ENCODE measurements at regions not wholly inside any gene's neighbourhood (a gene's known extent, or its start where the extent isn't known, plus 50 kb on each side); places are given as distances from the start of the nearest gene placed in this dataset.
"Not testable (repeated sequence)": the region's sequence is repeated elsewhere in the genome, so short reads cannot be mapped to it uniquely, and the experiment has no call there.

- peak; percentile 29 for DNase-seq (ENCODE audit: low read depth)
These were observed 53.6 kb upstream of the PLGLB1 start for GRCh38 chr2:87075054-87075790.

- peak; percentile 61 for DNase-seq (ENCODE audit: low read depth)
These were observed 54.2 kb upstream of the PLGLB1 start for GRCh38 chr2:87075791-87076252.

- peak; percentile 87 for DNase-seq (ENCODE audit: low read depth)
These were observed 54.8 kb upstream of the PLGLB1 start for GRCh38 chr2:87076253-87077123.

DNA sequence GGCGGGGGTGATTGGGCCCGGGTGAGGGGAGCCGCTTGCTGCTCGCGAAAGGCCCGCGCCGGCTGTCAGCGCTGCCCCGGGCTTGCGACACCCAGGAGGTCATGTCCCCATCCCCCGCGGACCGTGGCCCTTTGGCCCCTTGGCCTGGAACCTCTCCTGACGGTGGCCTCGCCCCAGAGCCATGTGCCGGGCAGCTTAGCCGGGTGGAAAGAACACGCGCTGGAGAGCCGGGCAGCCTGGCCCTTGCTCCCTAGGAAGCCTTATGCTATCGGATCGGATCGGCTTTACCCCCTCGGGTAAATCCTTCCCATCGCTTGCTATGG is 55.4 kb upstream of the PLGLB1 start:
- DNase-seq (ENCODE audit: low read depth) = not testable (repeated sequence)

DNA sequence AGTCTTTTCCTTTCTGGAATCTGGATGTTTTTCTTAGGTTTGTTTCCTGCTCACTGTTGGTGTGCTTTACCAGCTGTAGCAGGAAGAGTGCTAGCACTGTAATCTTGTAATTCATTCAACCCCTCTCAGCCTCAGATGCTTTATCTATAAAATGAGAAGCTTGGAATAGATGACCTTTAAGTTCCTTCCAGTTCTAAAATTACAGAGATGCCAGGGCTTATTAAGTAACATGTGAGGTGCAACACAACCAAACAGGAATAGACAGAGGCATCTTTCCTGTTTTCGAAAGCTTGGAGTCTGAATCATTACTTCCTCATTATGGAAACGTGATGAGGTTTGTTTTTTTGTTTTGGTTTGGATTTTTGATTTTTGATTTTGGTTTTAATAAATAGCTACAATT is 60.1 kb upstream of the PLGLB1 start:
- DNase-seq (ENCODE audit: low read depth) = not testable (repeated sequence)

GRCh38 chr2:87088079-87088478 is 66.4 kb upstream of the PLGLB1 start:
- DNase-seq (ENCODE audit: low read depth) = not testable (repeated sequence)

- not testable (repeated sequence) for DNase-seq (ENCODE audit: low read depth)
These were observed 67.8 kb upstream of the PLGLB1 start for GRCh38 chr2:87089401-87089800.

DNA sequence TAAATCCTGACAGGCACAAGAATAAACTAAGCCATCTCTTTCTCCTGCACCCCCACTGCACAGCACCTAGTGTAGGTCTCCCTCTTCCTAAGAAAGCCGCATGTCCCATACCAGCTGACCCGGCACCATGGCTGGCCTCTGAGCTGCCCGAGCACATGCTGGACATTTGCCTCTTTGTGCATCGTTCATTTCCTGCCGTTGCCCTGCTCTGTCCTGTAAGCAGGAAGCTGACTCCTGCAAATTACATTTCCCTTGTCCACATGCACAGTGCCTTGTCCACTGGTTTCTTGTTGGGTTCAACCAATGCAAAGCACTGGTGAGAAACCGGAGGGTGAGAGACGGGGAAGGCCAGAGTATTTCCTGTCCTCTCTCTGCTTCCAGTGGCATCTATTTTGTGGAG is 71.6 kb upstream of the PLGLB1 start:
- not testable (repeated sequence) for DNase-seq (ENCODE audit: low read depth)

GRCh38 chr2:87093937-87094529 is 72.4 kb upstream of the PLGLB1 start:
- not testable (repeated sequence) for DNase-seq (ENCODE audit: low read depth)

DNA sequence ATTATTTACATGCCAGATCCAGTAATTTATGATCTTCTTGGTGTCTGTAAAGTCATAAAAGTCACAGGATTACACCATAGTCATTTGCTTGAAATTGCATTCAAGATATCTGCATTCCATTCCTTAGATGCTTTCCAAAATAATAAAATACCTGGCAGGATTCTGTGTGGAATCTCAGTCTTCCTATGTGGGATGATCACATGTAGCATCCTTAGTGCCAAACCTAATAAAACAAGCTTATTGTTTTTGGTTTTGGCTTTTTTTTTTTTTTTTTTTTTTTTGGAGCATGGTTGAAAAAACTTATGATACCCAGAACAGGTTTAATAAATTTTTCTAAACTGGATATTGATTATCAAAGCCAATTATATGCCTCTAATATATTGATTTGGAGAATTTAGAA is 74.2 kb upstream of the PLGLB1 start:
- DNase-seq (ENCODE audit: low read depth) = not testable (repeated sequence)

DNA sequence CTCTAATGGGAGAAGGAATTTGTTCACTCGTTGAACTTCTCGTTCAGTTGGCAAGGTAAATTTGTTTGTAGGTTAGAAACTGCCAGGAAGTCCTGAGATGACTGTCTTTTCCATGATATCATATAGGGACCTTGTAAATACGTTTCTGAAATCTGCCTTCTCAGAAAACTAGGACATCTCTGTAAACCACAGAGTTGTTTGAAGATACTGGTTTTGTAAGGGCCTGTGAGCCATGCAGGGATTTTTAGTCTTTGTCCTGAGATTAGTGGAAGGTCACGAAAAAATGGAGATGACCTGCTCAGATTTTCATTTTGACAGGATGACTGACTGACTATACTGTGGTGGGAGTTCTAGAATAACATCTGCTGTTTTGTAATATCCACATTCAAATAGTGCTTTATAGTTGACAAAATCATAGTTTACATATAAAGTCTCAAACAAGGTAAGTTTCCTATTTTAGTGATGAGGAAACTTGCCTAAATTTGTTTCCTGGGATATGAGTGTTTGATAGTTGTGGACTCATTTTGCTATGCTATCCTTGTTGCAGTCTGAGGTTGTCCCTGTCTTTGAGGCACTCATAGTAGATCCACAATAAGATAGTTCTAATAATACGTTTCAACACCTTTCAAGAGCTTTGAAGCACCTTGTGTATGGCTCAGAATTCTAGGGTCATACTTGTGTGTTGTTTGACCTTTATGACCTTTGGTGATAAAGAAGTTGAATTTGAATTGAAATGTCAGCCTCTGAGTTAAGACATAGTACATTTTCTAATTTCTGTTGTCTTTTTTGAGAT is 107.3 kb upstream of the PLGLB1 start:
- not testable (repeated sequence) for DNase-seq (ENCODE audit: low read depth)

- DNase-seq (ENCODE audit: low read depth) = not testable (repeated sequence)
These were observed 110.9 kb upstream of the PLGLB1 start for GRCh38 chr2:87132577-87132976.

GRCh38 chr2:87151835-87152493 is 130.3 kb upstream of the PLGLB1 start:
- DNase-seq (ENCODE audit: low read depth) = not testable (repeated sequence)

GRCh38 chr2:87174454-87174853 is 152.8 kb upstream of the PLGLB1 start:
- not testable (repeated sequence) for DNase-seq (ENCODE audit: low read depth)

- DNase-seq (ENCODE audit: low read depth) = not testable (repeated sequence)
These were observed 161.7 kb upstream of the PLGLB1 start for GRCh38 chr2:87183373-87183772.

- DNase-seq (ENCODE audit: low read depth) = not testable (repeated sequence)
These were observed 162.6 kb upstream of the PLGLB1 start for GRCh38 chr2:87184260-87184659.

DNA sequence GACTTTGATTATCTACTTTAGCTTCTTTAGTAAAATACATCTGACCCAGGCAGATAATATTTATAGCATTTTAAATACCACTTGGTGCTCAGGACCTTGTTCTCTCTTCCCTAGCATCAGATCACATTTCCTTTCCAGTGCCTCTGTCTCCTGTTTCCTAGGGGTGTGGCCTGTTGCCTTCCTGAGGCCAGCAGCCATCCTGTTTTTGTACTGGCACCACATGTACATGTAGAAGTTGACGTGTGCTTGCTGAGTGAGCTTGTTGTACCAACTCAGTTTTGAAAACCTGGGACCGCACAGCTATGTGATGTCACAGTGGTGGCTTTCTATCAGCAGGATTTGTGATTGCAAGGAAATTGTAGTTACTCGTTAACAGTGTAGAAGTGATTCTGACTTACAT is 167.6 kb upstream of the PLGLB1 start:
- DNase-seq (ENCODE audit: low read depth) = not testable (repeated sequence)

GRCh38 chr2:87193336-87193735 is 171.7 kb upstream of the PLGLB1 start:
- not testable (repeated sequence) for DNase-seq (ENCODE audit: low read depth)

GRCh38 chr2:87194254-87194999 is 172.8 kb upstream of the PLGLB1 start:
- not testable (repeated sequence) for DNase-seq (ENCODE audit: low read depth)

DNA sequence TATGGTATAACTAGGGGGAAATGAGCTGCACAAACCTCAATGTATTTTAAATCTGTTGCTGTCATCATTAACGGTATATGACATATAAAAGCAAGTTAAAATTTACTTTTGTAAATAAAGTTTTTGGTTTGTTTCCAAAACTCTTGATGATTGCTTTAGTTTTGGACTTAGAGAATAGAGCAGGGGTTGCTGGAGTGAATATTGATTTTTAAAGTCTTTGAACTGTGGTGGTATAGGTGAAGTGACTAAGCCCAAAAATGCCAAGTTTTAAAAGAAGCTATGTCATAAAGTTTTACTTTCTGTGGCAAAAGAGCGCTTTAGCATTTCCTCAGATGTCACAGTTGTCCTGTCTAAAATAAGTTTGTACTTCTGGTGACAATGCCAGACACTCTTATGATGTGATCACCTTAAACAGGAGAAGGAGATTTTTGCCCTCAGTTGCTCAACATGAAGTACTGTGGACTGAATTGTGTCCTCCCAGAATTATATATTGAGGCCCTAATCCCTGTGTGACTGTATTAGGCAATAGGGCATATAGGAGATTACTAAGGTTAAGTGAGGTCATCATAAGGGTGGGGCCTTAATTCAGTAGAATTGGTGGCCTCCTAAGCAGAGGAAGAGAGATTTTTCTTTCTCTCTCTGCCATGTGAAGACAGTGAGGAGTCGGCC is 175.2 kb upstream of the PLGLB1 start:
- not testable (repeated sequence) for DNase-seq (ENCODE audit: low read depth)
